Upper lobe of left lung (tissue), 6 donors: ENCODE measurements at regions not wholly inside any gene's neighbourhood (a gene's known extent, or its start where the extent isn't known, plus 50 kb on each side); places are given as distances from the start of the nearest gene placed in this dataset.

Source experiments
- ATAC-seq, 2 donors: fragments of 200-7000 bp; cut with Tn5 transposase; one replicate each; pipeline ENCODE4 v1.9.1; 2022; ENCODE audit warnings: mild to moderate bottlenecking in 2 of 2, moderate library complexity in 2 of 2; ENCODE audit not compliant: low FRiP score in 2 of 2
- DNase-seq, 2 donors: peaks; one replicate each; pipeline ENCODE4 v3.0.0-alpha.2; 2019 to 2020
- H3K27ac ChIP-seq, 4 donors: fragments of 200-600 bp; sonication (generic); one replicate each; pipeline ENCODE4 v1.5.1; 2016 to 2019
- H3K27me3 ChIP-seq, 4 donors: fragments of 200-600 bp; sonication (generic); one replicate each; pipeline ENCODE4 v1.5.1; 2017 to 2019
- H3K36me3 ChIP-seq, 4 donors: fragments of 200-600 bp; sonication (generic); one replicate each; pipeline ENCODE4 v1.5.1; 2016 to 2019
- H3K4me1 ChIP-seq, 4 donors: fragments of 200-600 bp; sonication (generic); one replicate each; pipeline ENCODE4 v1.5.1; 2018 to 2019
- H3K4me3 ChIP-seq, 4 donors: fragments of 200-600 bp; sonication (generic); one replicate each; pipeline ENCODE4 v1.5.1; 2017 to 2019; ENCODE audit warnings: mild to moderate bottlenecking in 2 of 4, moderate library complexity in 1 of 4
- H3K9me3 ChIP-seq, 4 donors: fragments of 200-600 bp; sonication (generic); one replicate each; pipeline ENCODE4 v1.5.1; 2018 to 2019
- CTCF ChIP-seq, 6 experiments: fragments of 450-650 bp in 4 of 6; fragments of 200-600 bp in 2 of 6; sonication (generic) in 2 of 6; IDR thresholded peaks; one replicate each; pipeline ENCODE4 v1.5.1; 2016 to 2019; ENCODE audit warnings: antibody characterized with exemption in 6 of 6
- EP300 ChIP-seq, 4 donors: sonication (generic); formaldehyde crosslinking; IDR thresholded peaks; one replicate each; pipeline ENCODE4 v1.5.1; 2017; ENCODE audit warnings: antibody characterized with exemption in 4 of 4, control low read depth in 2 of 4
- POLR2A ChIP-seq, 4 donors: fragments of 450-650 bp; IDR thresholded peaks; one replicate each; pipeline ENCODE4 v1.5.1; 2016 to 2017; ENCODE audit warnings: antibody characterized with exemption in 4 of 4, mild to moderate bottlenecking in 2 of 4
- POLR2AphosphoS5 ChIP-seq, 2 donors: sonication (generic); formaldehyde crosslinking; IDR thresholded peaks; one replicate each; pipeline ENCODE4 v1.5.1; 2017; ENCODE audit warnings: antibody characterized with exemption in 2 of 2
- WGBS, 2 donors: methylation state at CpG; one replicate each; pipeline ENCODE4 v1.1.5; 2017 to 2018; 5-methylcytosine and 5-hydroxymethylcytosine counted together
- donor health status: DM: no; HTN: no; CAD: no; lungs with moderate emphysema.
- donor health status: DM: no; HTN: yes; CAD: no; lungs with severe emphysema.

- H3K27me3 ChIP-seq, result no peaks in the 10 kb centered on the region
- TF ChIP-seq POLR2A (IDR thresholded peaks at IDR 0.05) (no peak), CTCF (IDR thresholded peaks at IDR 0.05) (no peak), EP300 (IDR thresholded peaks at IDR 0.05) (no peak), POLR2AphosphoS5 (IDR thresholded peaks at IDR 0.05) (no peak)
Measured at GRCh38 chr12:103075848-103076247, 118.4 kb downstream of the ASCL1 start.

GRCh38 chr12:103077108-103077773 is 119.8 kb downstream of the ASCL1 start:
- 50 to 65% methylated on average over 1 of the region's 1 CpG for WGBS, 2 donors
- no peaks in the 10 kb centered on the region for H3K4me1 ChIP-seq
- no peaks in the 10 kb centered on the region for H3K27me3 ChIP-seq
- ATAC-seq, result no peak
- no peak for DNase-seq
- no peak overlapping the region for H3K27ac ChIP-seq
- no peaks in the 10 kb centered on the region for H3K9me3 ChIP-seq
- TF ChIP-seq POLR2AphosphoS5 (IDR thresholded peaks at IDR 0.05) (no peak), EP300 (IDR thresholded peaks at IDR 0.05) (no peak), POLR2A (IDR thresholded peaks at IDR 0.05) (no peak), CTCF (IDR thresholded peaks at IDR 0.05) (no peak)
- H3K4me3 ChIP-seq, result no peak overlapping the region
- no peaks in the 10 kb centered on the region for H3K36me3 ChIP-seq

More at GRCh38 chr12:103075848-103076247, 118.4 kb downstream of the ASCL1 start:
- H3K9me3 ChIP-seq, result no peaks in the 10 kb centered on the region
- no peak for ATAC-seq
- no peak overlapping the region for H3K4me3 ChIP-seq
- H3K4me1 ChIP-seq, result no peaks in the 10 kb centered on the region
- 77 to 86% methylated on average over 2 of the region's 2 CpGs for WGBS, 2 donors
- no peak for DNase-seq
- no peak overlapping the region for H3K27ac ChIP-seq
- no peaks in the 10 kb centered on the region for H3K36me3 ChIP-seq

GRCh38 chr12:103085541-103085940 is 128.1 kb downstream of the ASCL1 start:
- Histone ChIP-seq H3K27ac (no peak overlapping the region), H3K27me3 (no peaks in the 10 kb centered on the region), H3K4me1 (no peaks in the 10 kb centered on the region), H3K4me3 (no peak overlapping the region), H3K9me3 (no peaks in the 10 kb centered on the region), H3K36me3 (no peaks in the 10 kb centered on the region)
- no peak for ATAC-seq
- 81 to 82% methylated on average over 5 of the region's 5 CpGs for WGBS, 2 donors
- TF ChIP-seq EP300 (IDR thresholded peaks at IDR 0.05) (no peak), CTCF (IDR thresholded peaks at IDR 0.05) (no peak), POLR2A (IDR thresholded peaks at IDR 0.05) (no peak), POLR2AphosphoS5 (IDR thresholded peaks at IDR 0.05) (no peak)
- DNase-seq, result no peak

GRCh38 chr12:103086471-103086870 is 129.0 kb downstream of the ASCL1 start:
- DNase-seq, result no peak
- no peak overlapping the region for H3K4me3 ChIP-seq
- H3K27me3 ChIP-seq, result no peaks in the 10 kb centered on the region
- no peak for ATAC-seq
- whole genome bisulfite sequencing, 2 donors, result 79 to 84% methylated on average over 6 of the region's 6 CpGs
- H3K4me1 ChIP-seq, result no peaks in the 10 kb centered on the region
- H3K9me3 ChIP-seq, result no peaks in the 10 kb centered on the region
- H3K36me3 ChIP-seq, result no peaks in the 10 kb centered on the region
- H3K27ac ChIP-seq, result no peak overlapping the region
- TF ChIP-seq EP300 (IDR thresholded peaks at IDR 0.05) (no peak), POLR2A (IDR thresholded peaks at IDR 0.05) (no peak), CTCF (IDR thresholded peaks at IDR 0.05) (no peak), POLR2AphosphoS5 (IDR thresholded peaks at IDR 0.05) (no peak)

- no peaks in the 10 kb centered on the region for H3K4me1 ChIP-seq
- no peaks in the 10 kb centered on the region for H3K27me3 ChIP-seq
- no peak for TF ChIP-seq EP300 (IDR thresholded peaks at IDR 0.05)
- TF ChIP-seq POLR2AphosphoS5 (IDR thresholded peaks at IDR 0.05), result no peak
- TF ChIP-seq CTCF (IDR thresholded peaks at IDR 0.05), result no peak
- no peak for TF ChIP-seq POLR2A (IDR thresholded peaks at IDR 0.05)
- no peak overlapping the region for H3K4me3 ChIP-seq
- no peaks in the 10 kb centered on the region for H3K9me3 ChIP-seq
- no peak for ATAC-seq
- no peak for DNase-seq
- no peaks in the 10 kb centered on the region for H3K36me3 ChIP-seq
- no peak overlapping the region for H3K27ac ChIP-seq
- 80 to 86% methylated on average over 3 of the region's 3 CpGs for WGBS, 2 donors
Measured at GRCh38 chr12:103093499-103094106, 136.1 kb downstream of the ASCL1 start.
